Caco-2 (cell line): ENCODE measurements at regions not wholly inside any gene's neighbourhood (a gene's known extent, or its start where the extent isn't known, plus 50 kb on each side); places are given as distances from the start of the nearest gene placed in this dataset.

Experiments
- BruUV-seq: library from RNA; stranded (reverse); fragments of 400-500 nt; replicated peaks from 2 replicates; lab custom pipeline; 2021; lab: Mats Ljungman, UMichigan
- CTCF ChIA-PET: fragments of 300-600 bp; sonication (Branson Sonifier 250); formaldehyde crosslinking; loops from one replicate; lab custom pipeline; 2022; ENCODE audit warnings: antibody characterized with exemption; lab: Charles Lee
- POLR2A ChIA-PET: fragments of 300-600 bp; sonication (Branson Sonifier 250); formaldehyde crosslinking; loops from one replicate; lab custom pipeline; 2022; ENCODE audit warnings: antibody characterized with exemption; lab: Charles Lee
- DNase-seq, 2 experiments: peaks; one replicate each; pipeline versions ENCODE4 v3.0.0 to v3.0.0-alpha.2; 2020 to 2022
- H3K27me3 ChIP-seq: replicated peaks from 2 replicates; pipeline ENCODE4 v1.6.0; 2011; ENCODE audit warnings: low read length; ENCODE audit not compliant: control insufficient read depth, insufficient read depth
- H3K36me3 ChIP-seq: 2 replicates; pipeline ENCODE4 v1.5.1; 2011; ENCODE audit warnings: low read length; ENCODE audit not compliant: control insufficient read depth, insufficient read depth
- H3K4me1 ChIP-seq: fragments of 250-450 bp; sonication (Bioruptor Pico); 2 replicates; pipeline ENCODE4 v1.5.1; 2020; ENCODE audit warnings: mild to moderate bottlenecking
- H3K4me3 ChIP-seq: 2 replicates; pipeline ENCODE4 v1.5.1; 2011; ENCODE audit warnings: low read depth, mild to moderate bottlenecking, control low read depth, low read length
- H3K9me3 ChIP-seq: fragments of 250-450 bp; sonication (Bioruptor Pico); 2 replicates; pipeline ENCODE4 v1.5.1; 2020; ENCODE audit warnings: mild to moderate bottlenecking, moderate library complexity
- H3K27ac Mint-ChIP-seq: one replicate; pipeline ENCODE4 v1.8.0; 2022; ENCODE audit warnings: mixed read lengths; ENCODE audit not compliant: unreplicated experiment
- H3K27me3 Mint-ChIP-seq: one replicate; pipeline ENCODE4 v1.8.0; 2022; ENCODE audit warnings: mixed read lengths; ENCODE audit not compliant: insufficient read depth, unreplicated experiment
- H3K36me3 Mint-ChIP-seq: one replicate; pipeline ENCODE4 v1.8.0; 2022; ENCODE audit warnings: mild to moderate bottlenecking, mixed read lengths; ENCODE audit not compliant: insufficient read depth, unreplicated experiment
- H3K4me1 Mint-ChIP-seq: one replicate; pipeline ENCODE4 v1.8.0; 2022; ENCODE audit warnings: low read depth, mixed read lengths; ENCODE audit not compliant: unreplicated experiment
- H3K4me3 Mint-ChIP-seq: one replicate; pipeline ENCODE4 v1.8.0; 2022; ENCODE audit warnings: mild to moderate bottlenecking, moderate library complexity, mixed read lengths; ENCODE audit not compliant: unreplicated experiment
- H3K9me3 Mint-ChIP-seq: one replicate; pipeline ENCODE4 v1.8.0; 2022; ENCODE audit warnings: mixed read lengths; ENCODE audit not compliant: unreplicated experiment
- CTCF ChIP-seq, 2 experiments: fragments of 200-600 bp in 1 of 2; IDR thresholded peaks; 1 replicate in 1 of 2; 2 replicates in 1 of 2; pipeline versions ENCODE4 v1.5.1 to v1.8.0; 2011 to 2022; ENCODE audit warnings: antibody characterized with exemption in 1 of 2, control low read depth in 1 of 2, inconsistent platforms in 1 of 2, low read depth in 1 of 2, low read length in 1 of 2, mild to moderate bottlenecking in 1 of 2, moderate library complexity in 1 of 2; ENCODE audit not compliant: insufficient read depth in 1 of 2, severe bottlenecking in 1 of 2, unreplicated experiment in 1 of 2
- intact Hi-C: fragments of 100-400 bp; cut with micrococcal nuclease; formaldehyde crosslinking; loops from one replicate; pipeline ENCODE4 v1.10.0; 2022; ENCODE audit not compliant: unreplicated experiment

- no peak for DNase-seq
- Histone ChIP-seq H3K36me3 (no peaks in the 10 kb centered on the region), H3K4me3 (no peak overlapping the region), H3K27me3 (no peaks in the 10 kb centered on the region), H3K4me1 (no peaks in the 10 kb centered on the region), H3K9me3 (no peaks in the 10 kb centered on the region)
- Mint-ChIP-seq H3K4me3 (no peak overlapping the region), H3K27me3 (no peaks in the 10 kb centered on the region), H3K9me3 (no peaks in the 10 kb centered on the region), H3K4me1 (no peaks in the 10 kb centered on the region), H3K27ac (no peak overlapping the region), H3K36me3 (peaks cover 5% of the 10 kb centered on the region)
- POLR2A ChIA-PET = no interaction called here
- BruUV-seq = no TSS peak
- intact Hi-C loops = no loop called here
- CTCF ChIA-PET = no interaction called here
- TF ChIP-seq CTCF (IDR thresholded peaks at IDR 0.05; ENCODE audit: insufficient read depth in 1 of 2, low read depth in 1 of 2, low read length in 1 of 2, severe bottlenecking in 1 of 2, unreplicated experiment in 1 of 2) = no peak
These were observed 327.0 kb upstream of the SLITRK5 start for GRCh38 chr13:87344176-87344575.

GRCh38 chr13:87355451-87355850 is 315.7 kb upstream of the SLITRK5 start:
- BruUV-seq = no TSS peak
- Mint-ChIP-seq H3K36me3 (no peaks in the 10 kb centered on the region), H3K9me3 (no peaks in the 10 kb centered on the region), H3K27ac (no peak overlapping the region), H3K4me1 (no peaks in the 10 kb centered on the region), H3K4me3 (no peak overlapping the region), H3K27me3 (no peaks in the 10 kb centered on the region)
- no peaks in the 10 kb centered on the region for H3K4me1 ChIP-seq
- ChIA-PET CTCF (no interaction called here), POLR2A (no interaction called here)
- no peak overlapping the region for H3K4me3 ChIP-seq
- no peaks in the 10 kb centered on the region for H3K36me3 ChIP-seq
- no peaks in the 10 kb centered on the region for H3K27me3 ChIP-seq
- no peaks in the 10 kb centered on the region for H3K9me3 ChIP-seq
- DNase-seq = no peak
- TF ChIP-seq CTCF (IDR thresholded peaks at IDR 0.05; ENCODE audit: insufficient read depth in 1 of 2, low read depth in 1 of 2, low read length in 1 of 2, severe bottlenecking in 1 of 2, unreplicated experiment in 1 of 2) = no peak
- intact Hi-C loops = no loop called here

- H3K4me1 ChIP-seq = no peaks in the 10 kb centered on the region
- intact Hi-C loops = no loop called here
- no peaks in the 10 kb centered on the region for H3K9me3 ChIP-seq
- no TSS peak for BruUV-seq
- ChIA-PET POLR2A (no interaction called here), CTCF (no interaction called here)
- Mint-ChIP-seq H3K27me3 (no peaks in the 10 kb centered on the region), H3K36me3 (no peaks in the 10 kb centered on the region), H3K9me3 (no peaks in the 10 kb centered on the region), H3K4me1 (no peaks in the 10 kb centered on the region), H3K4me3 (no peak overlapping the region), H3K27ac (no peak overlapping the region)
- peak in 1 of 2 experiments; percentile 7 for DNase-seq
- H3K27me3 ChIP-seq = no peaks in the 10 kb centered on the region
- TF ChIP-seq CTCF (IDR thresholded peaks at IDR 0.05; ENCODE audit: insufficient read depth in 1 of 2, low read depth in 1 of 2, low read length in 1 of 2, severe bottlenecking in 1 of 2, unreplicated experiment in 1 of 2) = no peak
- no peak overlapping the region for H3K4me3 ChIP-seq
- H3K36me3 ChIP-seq = no peaks in the 10 kb centered on the region
These were observed 314.9 kb upstream of the SLITRK5 start for GRCh38 chr13:87356314-87356713.
